ENCODE measurements at regions not wholly inside any gene's neighbourhood (a gene's known extent, or its start where the extent isn't known, plus 50 kb on each side); places are given as distances from the start of the nearest gene placed in this dataset.
"Not testable (repeated sequence)": the region's sequence is repeated elsewhere in the genome, so short reads cannot be mapped to it uniquely, and the experiment has no call there.

GRCh38 chr5:5831622-5832021 is 409.1 kb downstream of the ICE1 start:
- DNase-seq: not testable (repeated sequence)

DNA sequence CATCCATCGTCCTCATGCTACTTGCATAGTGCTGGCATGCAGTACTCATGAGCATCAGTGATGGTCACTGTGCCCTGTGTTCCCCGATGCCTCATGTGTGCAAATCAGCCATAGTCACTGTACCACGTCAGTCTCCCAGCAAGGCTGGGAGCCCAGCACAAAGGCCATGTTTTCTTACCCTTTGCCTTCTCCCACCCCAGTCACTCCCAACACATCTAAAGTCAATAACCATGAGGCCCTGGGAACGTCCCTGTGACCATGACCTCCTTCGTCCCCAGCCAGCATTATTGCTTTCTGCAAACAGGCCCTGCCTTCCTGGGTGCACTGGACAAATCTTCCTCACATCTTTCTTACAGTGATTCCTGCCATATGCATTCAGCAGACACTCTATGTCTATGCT is 406.1 kb downstream of the ICE1 start:
- no peak for DNase-seq

DNA sequence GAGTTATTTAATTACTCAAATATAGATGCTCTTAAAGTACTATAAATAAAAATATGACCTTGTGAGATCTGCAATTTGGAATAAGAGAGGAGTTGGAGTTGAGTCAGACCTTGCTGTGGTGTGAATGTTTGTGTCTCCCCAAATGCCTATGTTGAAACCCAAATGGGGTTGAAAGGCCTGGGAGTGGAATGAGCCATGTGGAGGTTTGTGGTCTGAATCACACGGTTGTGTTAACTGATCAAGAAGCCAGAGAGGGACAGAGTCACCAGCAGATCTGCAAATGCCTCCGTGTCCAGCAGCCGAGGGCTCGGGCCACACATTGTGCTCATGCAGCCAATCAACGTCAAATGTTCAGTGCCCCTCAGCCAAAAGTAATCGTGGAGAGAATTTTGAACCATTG is 404.4 kb downstream of the ICE1 start:
- no peak for DNase-seq

- DNase-seq: no peak
Observed at GRCh38 chr5:5822729-5823257, 400.3 kb downstream of the ICE1 start.

GRCh38 chr5:5816960-5817359 is 394.5 kb downstream of the ICE1 start:
- no peak for DNase-seq

GRCh38 chr5:5813441-5813840 is 391.0 kb downstream of the ICE1 start:
- no peak for DNase-seq

DNA sequence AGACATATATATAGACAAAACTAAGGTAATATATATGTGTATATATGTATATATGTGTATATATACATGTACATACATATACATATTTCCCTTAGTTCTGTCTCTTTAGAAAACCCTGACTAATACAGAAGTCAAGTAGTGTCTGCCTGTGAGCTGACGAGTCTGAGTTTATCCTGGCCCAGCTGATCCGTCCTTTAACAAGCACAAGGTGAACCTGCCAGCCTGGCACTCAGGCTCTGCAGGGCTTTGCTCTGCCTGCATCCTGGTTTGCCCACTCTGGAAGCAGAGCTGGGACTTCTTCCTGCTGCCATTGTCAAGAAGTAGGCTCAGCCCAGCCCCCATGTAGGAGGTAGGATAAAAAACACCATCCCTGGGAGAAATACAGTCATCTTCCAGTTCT is 388.0 kb downstream of the ICE1 start:
- peak; percentile 49 for DNase-seq

- DNase-seq: no peak
Observed at GRCh38 chr5:5805916-5806315, 383.4 kb downstream of the ICE1 start.

DNA sequence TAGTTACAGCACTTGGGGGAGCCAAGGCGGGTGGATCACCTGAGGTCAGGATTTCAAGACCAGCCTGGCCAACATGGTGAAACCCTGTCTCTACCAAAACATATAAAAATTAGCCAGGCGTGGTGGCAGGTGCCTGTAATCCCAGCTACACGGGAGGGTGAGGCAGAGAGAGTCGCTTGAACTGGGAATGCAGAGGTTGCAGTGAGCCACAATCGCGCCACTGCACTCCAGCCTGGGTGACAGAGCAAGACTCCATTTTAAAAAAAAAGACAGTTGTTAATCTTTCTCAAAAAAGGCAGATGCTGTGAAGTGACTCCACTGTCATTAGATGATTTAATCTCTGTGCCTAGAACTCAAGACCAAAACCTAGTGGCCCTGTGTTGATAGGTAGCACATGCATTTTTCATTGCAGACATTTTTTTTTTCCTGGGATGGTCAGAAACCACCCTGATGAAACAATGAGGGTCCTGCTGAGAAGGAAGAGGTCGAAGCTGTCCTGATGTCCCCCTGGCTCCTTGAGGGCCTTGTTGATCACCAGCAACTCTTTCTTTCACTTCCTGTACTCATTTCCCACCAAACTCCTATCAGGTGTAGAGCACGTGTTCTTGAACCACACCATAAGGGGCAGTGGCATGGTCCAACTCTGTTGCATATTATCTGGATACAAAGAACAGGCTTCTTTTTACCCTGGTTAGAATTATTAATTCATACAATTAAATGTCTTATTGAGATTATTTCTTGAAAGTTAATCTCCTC is 382.2 kb downstream of the ICE1 start:
- no peak for DNase-seq

DNA sequence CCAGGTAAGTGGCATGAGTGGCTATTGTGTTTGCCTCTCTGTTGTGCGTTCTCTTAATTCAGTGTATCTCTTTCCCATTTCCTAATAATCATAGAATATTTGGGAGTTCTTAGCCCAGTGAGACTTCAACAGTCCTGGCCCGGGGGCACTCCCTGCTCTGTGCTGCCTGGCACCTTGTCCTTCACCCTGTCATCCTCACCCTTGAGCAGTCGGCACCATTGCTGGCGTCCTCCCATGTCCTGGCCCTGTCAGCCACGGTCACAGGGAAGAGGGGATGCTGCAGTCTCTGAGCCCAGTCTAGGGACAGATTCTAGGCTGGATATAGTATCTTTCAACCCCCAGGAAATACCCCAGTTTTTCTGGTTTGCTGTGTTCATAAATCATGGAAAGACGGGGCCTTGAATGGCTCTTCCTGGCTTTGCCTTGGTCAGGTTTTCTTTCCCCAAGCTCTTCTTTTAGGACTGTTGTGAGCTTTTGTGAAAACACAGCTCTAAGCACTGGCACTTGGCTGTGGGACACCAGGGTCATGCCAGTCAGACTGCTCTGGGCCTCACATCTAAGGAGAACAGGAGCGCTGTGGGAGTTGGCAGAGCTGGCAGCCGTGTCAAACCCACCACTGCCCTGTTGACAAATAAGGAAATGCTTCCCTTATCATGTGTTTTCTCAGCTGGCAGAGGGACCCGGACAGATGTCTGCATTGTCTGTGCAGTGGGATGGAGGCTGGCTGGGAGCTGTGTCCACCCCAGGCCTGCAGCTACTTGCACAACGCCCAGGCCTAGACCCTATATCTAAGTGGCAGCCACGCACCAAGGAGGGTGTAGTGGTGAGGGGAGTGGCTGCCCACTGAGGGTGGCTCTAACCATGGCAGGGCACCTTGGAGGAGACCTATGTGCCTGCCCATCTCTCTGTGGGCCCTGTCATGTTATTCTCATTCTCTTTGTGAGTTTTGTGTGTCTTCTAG is 378.6 kb downstream of the ICE1 start:
- DNase-seq: no peak

DNA sequence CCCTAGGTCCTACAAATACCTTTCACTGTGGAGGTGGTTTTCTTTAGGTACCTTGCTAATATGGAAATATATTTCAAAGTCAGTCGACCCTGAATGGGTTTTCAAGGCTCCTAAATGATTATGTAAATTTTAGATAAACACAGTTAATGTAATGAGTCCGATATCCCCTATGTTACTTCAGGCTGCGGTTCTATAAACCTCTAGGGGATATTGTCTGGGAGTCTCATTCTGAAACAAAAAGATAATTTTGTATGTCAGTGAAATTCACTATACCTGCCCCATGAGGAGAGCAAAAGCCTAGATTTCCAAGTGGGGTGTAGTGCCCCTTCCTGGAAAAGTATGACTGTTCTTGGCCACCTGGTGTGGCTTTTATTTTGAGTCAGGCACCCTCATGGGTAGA is 377.3 kb downstream of the ICE1 start:
- DNase-seq: no peak

GRCh38 chr5:5799229-5799628 is 376.8 kb downstream of the ICE1 start:
- no peak for DNase-seq

- DNase-seq: no peak
Observed at GRCh38 chr5:5798462-5798861, 376.0 kb downstream of the ICE1 start.

GRCh38 chr5:5798041-5798440 is 375.6 kb downstream of the ICE1 start:
- DNase-seq: no peak

- DNase-seq: no peak
Observed at GRCh38 chr5:5795074-5795771, 372.7 kb downstream of the ICE1 start.

DNA sequence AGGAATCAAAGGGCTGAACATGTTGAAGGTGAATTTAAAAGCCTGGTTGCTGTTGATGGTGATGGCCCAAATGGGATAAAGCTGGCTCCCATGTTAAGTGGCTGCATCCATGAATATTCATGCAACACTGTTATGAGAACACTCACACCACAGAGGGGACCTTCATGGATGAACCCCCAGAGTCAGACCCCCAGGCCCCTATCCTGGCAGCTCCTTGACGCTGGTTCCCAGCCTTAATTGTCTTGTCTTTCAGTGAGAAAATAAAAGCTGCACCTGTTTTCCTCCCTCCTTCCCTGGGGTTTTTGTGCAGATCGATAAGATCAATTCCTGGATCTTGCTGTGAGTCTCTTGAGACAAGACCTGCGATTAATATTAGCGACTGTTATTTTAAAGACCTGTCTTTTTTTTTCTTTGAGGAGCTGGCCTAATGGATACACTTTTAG is 371.7 kb downstream of the ICE1 start:
- DNase-seq: no peak

DNA sequence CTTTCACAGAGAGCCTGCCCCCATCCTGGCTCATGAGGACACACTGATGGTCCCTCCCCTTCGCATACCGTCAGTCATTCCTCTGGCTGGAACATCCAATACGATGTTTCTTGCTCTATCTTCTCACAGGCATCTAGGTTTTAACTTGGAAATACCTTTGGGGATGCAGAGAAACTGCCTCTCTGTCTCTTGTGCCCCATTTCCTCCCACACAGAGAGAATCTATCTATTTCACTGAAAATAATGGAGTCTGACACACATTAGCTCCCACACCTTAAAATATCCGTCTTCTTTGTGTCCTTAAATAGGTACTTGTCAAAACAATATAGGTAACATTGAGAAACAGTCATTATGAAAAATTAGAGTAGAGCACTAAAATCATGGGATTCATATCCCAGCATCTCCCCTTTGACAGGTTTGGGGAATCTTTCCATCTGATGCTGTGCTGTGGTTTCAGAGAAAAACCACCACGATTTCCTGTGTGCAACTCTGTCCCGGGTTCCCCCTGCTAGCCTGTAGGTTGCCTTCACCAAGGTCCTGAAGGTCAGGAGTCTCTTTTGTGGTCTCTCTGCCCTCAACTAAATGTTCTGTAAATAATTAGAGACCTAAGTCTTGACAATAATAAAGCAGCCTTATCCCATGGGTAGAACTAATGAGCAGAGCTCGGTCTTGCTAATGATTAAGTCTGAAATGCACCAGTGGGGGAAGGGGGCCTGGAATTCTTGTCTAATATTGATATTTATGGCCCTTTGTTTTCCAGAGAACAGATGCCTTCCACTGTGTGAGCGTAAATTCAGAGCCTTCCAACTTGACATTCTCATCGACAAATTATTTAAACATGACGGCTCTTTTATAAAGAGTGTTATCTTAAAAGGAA is 371.0 kb downstream of the ICE1 start:
- no peak for DNase-seq

DNA sequence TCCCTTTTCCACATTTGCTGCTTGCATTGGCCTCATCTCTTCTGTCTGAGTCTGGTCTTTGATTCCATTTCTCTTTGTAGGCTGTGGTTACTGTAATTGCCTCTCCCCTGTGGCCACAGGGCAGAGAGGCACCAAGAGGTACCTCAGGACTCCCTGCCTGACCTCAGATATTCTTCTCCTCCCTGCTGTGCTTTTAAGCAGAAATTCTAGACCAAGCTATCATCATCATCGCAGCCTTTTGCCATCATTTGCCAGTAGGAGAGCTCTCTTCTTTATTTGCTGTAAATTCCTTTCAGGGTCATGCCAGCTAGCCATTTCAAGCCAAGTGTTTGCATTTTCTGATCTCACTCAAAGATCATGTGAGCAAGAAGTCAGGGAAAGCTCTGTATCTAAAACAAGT is 369.6 kb downstream of the ICE1 start:
- no peak for DNase-seq

GRCh38 chr5:5788793-5789192 is 366.3 kb downstream of the ICE1 start:
- no peak for DNase-seq

- no peak for DNase-seq
Observed at GRCh38 chr5:5787373-5787772, 364.9 kb downstream of the ICE1 start.

DNA sequence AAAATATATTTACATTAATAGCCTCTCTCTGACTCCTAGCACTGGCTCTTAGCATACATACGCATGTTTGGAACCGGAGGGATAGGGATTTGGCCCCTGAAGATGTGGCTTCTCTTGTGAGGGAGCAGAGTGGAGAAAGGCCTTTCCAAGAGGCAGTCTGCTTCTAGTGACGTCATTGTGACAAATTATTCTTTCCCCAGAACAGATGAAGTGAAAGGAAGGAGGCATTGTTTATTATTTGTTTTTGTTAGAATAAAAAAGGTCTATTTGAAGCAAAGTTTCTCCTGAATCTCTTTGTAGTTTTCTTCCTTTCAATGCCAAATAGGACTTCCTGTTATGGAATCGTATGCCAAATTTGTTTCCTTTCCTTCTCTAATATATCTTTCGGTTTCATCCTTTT is 361.6 kb downstream of the ICE1 start:
- DNase-seq: no peak

- DNase-seq: no peak
Observed at GRCh38 chr5:5783021-5783420, 360.5 kb downstream of the ICE1 start.
